ENCODE measurements at regions not wholly inside any gene's neighbourhood (a gene's known extent, or its start where the extent isn't known, plus 50 kb on each side); places are given as distances from the start of the nearest gene placed in this dataset.
A peak's percentile ranks its signal among the peaks of the same experiment; 100 is the strongest.
"Not testable (repeated sequence)": the region's sequence is repeated elsewhere in the genome, so short reads cannot be mapped to it uniquely, and the experiment has no call there.

GRCh38 chr12:116327992-116328391, 50.5 kb upstream of the MED13L start:
- DNase-seq: not testable (repeated sequence)

DNA sequence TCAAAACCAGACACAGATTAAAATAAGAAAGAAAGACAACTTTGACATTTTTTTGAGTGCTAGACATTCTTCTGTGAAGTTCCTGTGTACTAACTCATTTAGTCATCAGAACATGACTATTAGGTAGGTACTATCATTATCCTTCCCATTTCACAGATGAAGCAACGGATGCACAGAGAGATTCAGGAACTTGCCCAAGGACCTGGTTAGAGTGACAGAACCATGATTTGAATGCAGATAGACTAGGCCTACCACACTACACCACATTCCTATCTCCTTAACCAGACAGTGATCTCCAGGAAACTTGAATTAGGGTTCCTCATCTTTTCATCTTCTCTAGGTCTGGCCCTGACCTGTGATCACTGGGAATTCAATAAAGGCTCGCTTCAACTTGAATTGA, 54.4 kb upstream of the MED13L start:
- no peak for DNase-seq

DNA sequence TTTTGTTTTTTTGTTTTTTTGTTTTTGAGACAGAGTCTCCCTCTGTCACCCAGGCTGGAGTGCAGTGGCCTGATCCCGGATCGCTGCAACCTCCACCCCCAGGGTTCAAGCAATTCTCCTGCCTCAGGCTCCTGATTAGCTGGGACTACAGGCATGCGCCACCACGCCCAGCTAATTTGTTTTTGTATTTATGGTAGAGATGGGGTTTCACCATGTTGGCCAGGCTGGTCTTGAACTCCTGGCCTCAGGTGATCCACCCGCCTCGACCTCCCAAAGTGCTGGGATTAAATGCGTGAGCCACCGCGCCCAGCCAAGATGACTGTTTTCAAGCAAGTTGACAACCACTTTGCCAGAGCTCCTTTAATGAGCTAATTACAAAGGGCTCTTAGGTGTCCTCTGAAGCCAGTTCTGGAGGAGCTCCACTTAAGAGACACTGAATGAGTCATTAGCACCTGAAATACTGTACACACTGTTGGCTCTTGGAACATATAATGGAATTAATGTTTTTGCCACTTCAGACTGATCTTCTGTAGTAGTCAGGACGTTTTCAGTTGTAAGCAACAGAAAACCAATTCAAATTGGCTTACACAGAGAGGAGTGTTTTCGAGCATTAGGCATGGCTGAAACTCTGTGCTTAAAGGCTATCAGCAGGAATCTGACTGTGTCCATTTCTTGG, 55.4 kb upstream of the MED13L start:
- DNase-seq: no peak

- DNase-seq: no peak
These were observed 55.9 kb upstream of the MED13L start for GRCh38 chr12:116333402-116333801.

- peak; percentile 3 for DNase-seq
These were observed 59.1 kb upstream of the MED13L start for GRCh38 chr12:116336542-116337065.

- no peak for DNase-seq
These were observed 59.8 kb upstream of the MED13L start for GRCh38 chr12:116337312-116337711.

- DNase-seq: no peak
These were observed 60.8 kb upstream of the MED13L start for GRCh38 chr12:116338064-116338846.

DNA sequence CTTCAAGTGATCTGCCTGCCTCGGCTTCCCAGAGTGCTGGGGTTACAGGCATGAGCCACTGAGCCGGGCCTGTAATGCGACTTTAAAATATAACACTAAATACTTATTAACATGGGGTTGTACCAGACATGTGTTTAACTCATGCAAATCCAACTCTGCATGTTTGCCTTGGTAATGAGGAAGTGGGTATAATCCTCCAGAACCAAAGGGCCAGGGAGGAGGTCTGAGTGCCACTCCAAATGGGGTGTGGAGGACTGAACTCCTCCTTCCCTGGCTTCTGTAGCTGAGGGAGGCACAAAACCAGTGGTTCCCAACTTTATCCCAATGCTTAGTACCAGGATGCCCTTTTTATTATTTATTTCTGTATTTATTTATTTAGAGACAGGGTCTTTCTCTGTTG, 61.6 kb upstream of the MED13L start:
- no peak for DNase-seq

GRCh38 chr12:116339800-116340371, 62.4 kb upstream of the MED13L start:
- DNase-seq: no peak

GRCh38 chr12:116343331-116343884, 65.9 kb upstream of the MED13L start:
- DNase-seq: no peak

- DNase-seq: no peak
These were observed 68.7 kb upstream of the MED13L start for GRCh38 chr12:116346222-116346621.

DNA sequence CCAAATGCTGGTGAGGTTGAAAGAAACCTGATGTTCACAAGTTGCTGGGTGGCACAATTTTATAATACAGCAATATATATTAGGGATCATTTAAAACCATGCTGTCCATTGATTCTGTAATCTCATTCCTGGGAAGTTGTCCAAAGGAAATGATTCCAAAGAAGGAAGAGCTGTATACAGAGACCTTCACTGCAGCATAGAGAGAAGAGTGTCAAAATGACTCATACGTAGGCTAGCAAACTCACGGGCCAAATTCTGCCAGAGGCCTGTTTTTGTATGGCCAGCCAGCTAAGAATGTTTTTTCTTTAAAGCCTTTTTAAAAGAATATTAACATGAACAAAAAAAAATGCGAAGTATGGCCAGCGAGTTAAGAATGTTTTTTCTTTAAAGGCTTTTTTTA, 69.2 kb upstream of the MED13L start:
- no peak for DNase-seq

DNA sequence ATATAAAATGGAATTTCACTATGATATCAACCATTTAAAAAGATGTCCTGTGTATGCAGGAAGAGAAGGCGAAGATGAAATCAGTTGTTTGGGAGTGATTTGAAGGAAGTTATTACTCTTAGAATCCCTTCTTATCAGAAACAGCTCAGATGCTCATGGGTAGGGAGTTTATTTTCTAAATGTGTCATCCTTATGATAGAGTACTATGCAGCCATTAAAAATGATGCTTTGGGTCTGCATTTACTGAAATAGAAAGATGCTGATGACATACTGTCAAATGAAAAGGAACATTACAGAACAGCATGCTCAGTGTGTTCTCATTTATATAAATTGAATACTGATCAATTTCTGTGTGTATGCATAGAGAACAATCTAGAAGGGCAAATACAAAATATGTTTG, 69.8 kb upstream of the MED13L start:
- no peak for DNase-seq

- DNase-seq: no peak
These were observed 74.9 kb upstream of the MED13L start for GRCh38 chr12:116352315-116352835.

- DNase-seq: no peak
These were observed 76.5 kb upstream of the MED13L start for GRCh38 chr12:116353958-116354357.

GRCh38 chr12:116354534-116354933, 77.0 kb upstream of the MED13L start:
- no peak for DNase-seq

- no peak for DNase-seq
These were observed 77.7 kb upstream of the MED13L start for GRCh38 chr12:116354950-116355783.

DNA sequence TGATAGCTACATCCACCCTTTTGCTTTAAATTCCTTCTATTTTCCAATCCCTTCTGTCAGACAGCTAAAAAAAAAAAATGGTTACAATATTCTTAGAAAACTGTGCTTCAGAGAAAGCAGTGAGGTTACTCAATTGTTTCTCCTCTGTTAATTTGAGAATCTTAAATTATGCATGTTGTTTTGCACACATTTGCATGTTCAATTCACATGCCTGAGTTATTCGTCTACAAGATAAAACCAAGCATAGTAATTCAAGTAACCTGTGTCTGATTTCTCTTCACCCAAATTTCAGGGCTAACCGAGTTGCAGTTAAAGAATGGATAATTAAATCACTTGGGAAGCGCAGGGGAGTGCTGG, 81.0 kb upstream of the MED13L start:
- no peak for DNase-seq

GRCh38 chr12:116358893-116359761, 81.6 kb upstream of the MED13L start:
- DNase-seq: peak; percentile 71

DNA sequence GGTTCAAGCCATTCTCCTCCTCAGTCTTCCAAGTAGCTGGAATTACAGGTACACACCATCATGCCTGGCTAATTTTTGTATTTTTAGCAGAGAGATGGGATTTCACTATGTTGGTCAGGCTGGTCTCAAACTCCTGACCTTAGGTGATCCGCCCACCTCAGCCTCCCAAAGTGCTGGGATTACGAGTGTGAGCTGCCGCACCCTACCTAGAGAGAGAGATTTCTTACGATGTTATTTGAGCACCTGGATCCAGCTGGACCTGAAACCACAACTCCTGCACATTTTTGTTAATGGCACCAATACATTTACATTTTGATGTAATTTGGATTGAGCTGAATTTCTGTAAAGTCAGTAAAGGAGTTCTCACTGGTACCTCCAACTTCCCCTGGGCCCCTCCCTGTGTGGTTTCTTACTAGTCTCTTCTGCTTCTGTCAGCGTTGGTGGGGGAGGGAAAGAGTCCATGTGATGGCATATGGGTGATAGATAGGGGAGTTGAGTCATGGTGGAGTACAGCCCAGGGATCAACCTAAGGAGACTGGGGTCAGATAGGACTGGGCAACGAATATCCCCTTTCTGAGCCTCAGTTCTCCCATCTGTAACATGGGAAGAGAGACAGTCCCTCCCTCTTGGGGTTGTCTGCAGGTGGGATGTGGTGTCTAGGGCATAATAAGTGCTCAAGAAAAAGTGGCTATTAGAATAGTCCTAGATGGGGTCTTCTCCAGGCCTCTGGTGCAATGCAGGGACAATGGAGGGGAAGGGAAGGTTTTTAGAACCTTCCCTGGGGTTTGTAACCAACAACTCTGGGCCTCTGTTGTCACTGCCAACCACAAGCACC, 83.3 kb upstream of the MED13L start:
- no peak for DNase-seq

All from central memory CD4-positive, alpha-beta T cell (primary cell).